GM12878 (cell line): ENCODE measurements at regions not wholly inside any gene's neighbourhood (a gene's known extent, or its start where the extent isn't known, plus 50 kb on each side); places are given as distances from the start of the nearest gene placed in this dataset.

ENCODE experiments used
- ATAC-seq: fragments of 200-7000 bp; cut with Tn5 transposase; 3 replicates; pipeline ENCODE4 v1.9.1; 2020; ENCODE audit warnings: mild to moderate bottlenecking, moderate library complexity
- BruUV-seq: library from RNA; stranded (reverse); fragments of 400-500 nt; replicated peaks from 2 replicates; lab custom pipeline; 2021; lab: Mats Ljungman, UMichigan
- CTCF ChIA-PET: fragments of 300-600 bp; sonication (Branson Sonifier 250); formaldehyde crosslinking; extraction: SDS; loops from one replicate; lab custom pipeline; 2021; ENCODE audit warnings: inconsistent platforms; lab: Yijun Ruan, JAX
- POLR2A ChIA-PET: fragments of 350-600 bp; formaldehyde crosslinking; extraction: SDS; loops from one replicate; lab custom pipeline; 2021; ENCODE audit warnings: inconsistent platforms; lab: Charles Lee
- RAD21 ChIA-PET: fragments of 300-600 bp; sonication (Branson Sonifier 250); formaldehyde crosslinking; loops from one replicate; lab custom pipeline; 2023; ENCODE audit warnings: antibody characterized with exemption; ENCODE audit not compliant: unreplicated experiment; lab: Charles Lee
- SMC1A ChIA-PET: fragments of 300-600 bp; sonication (Branson Sonifier 250); formaldehyde crosslinking; loops from one replicate; lab custom pipeline; 2023; ENCODE audit not compliant: unreplicated experiment, uncharacterized antibody; lab: Charles Lee
- DNase-seq: peaks from one replicate; pipeline ENCODE4 v3.0.0-alpha.2; 2011; ENCODE audit warnings: low read depth, low spot score
- FAIRE-seq: peaks from 3 replicates; lab custom pipeline; 2011; peaks lifted over from hg19 to GRCh38; lab: Jason Lieb, UNC
- H2AFZ ChIP-seq: 2 replicates; pipeline ENCODE4 v1.6.0; 2011; ENCODE audit warnings: low read depth, low read length, control low read depth; ENCODE audit not compliant: control insufficient read depth
- H3K27ac ChIP-seq: 2 replicates; pipeline ENCODE4 v1.5.1; 2011; ENCODE audit warnings: control low read depth; ENCODE audit not compliant: control insufficient read depth, insufficient read depth
- H3K27me3 ChIP-seq, 2 experiments: replicated peaks in 1 of 2; 2 replicates each; pipeline versions ENCODE4 v1.6.0 to v1.6.1; 2011; ENCODE audit warnings: low read length in 1 of 2; ENCODE audit not compliant: control insufficient read depth in 2 of 2, insufficient read depth in 2 of 2
- H3K36me3 ChIP-seq, 2 experiments: 2 replicates each; pipeline ENCODE4 v1.5.1; 2011; ENCODE audit warnings: low read length in 1 of 2; ENCODE audit not compliant: control insufficient read depth in 2 of 2, insufficient read depth in 2 of 2
- H3K4me1 ChIP-seq: 2 replicates; pipeline ENCODE4 v1.6.1; 2011; ENCODE audit warnings: mild to moderate bottlenecking, low read length, moderate library complexity, mixed read lengths; ENCODE audit not compliant: control insufficient read depth, insufficient read depth
- H3K4me2 ChIP-seq: 2 replicates; pipeline ENCODE4 v1.6.0; 2011; ENCODE audit warnings: control low read depth; ENCODE audit not compliant: control insufficient read depth, insufficient read depth
- H3K4me3 ChIP-seq: fragments of 200-600 bp; sonication (generic); 2 replicates; pipeline ENCODE4 v1.5.1; 2016
- H3K79me2 ChIP-seq: 2 replicates; pipeline ENCODE4 v1.6.0; 2011; ENCODE audit warnings: low read length; ENCODE audit not compliant: control insufficient read depth, insufficient read depth
- H3K9ac ChIP-seq: 2 replicates; pipeline ENCODE4 v1.8.0; 2011; ENCODE audit warnings: low read length, control low read depth, mixed read lengths; ENCODE audit not compliant: control insufficient read depth, insufficient read depth
- H3K9me3 ChIP-seq: replicated peaks from 3 replicates; pipeline ENCODE4 v1.5.1; 2011; ENCODE audit warnings: mild to moderate bottlenecking, low read length; ENCODE audit not compliant: control insufficient read depth, insufficient read depth
- H4K20me1 ChIP-seq: 2 replicates; pipeline ENCODE4 v1.6.0; 2011; ENCODE audit not compliant: control insufficient read depth, insufficient read depth
- KLF5 ChIP-seq: fragments of 450-650 bp; IDR thresholded peaks from 2 replicates; pipeline ENCODE4 v1.6.1; 2014; ENCODE audit warnings: mild to moderate bottlenecking; ENCODE audit not compliant: partially characterized antibody
- MLLT1 ChIP-seq: fragments of 450-650 bp; IDR thresholded peaks from 2 replicates; pipeline ENCODE4 v1.6.1; 2016; ENCODE audit warnings: mild to moderate bottlenecking
- MXI1 ChIP-seq: fragments of 150-350 bp; IDR thresholded peaks from 2 replicates; pipeline ENCODE4 v1.6.1; 2011; ENCODE audit warnings: low read depth, mild to moderate bottlenecking, inconsistent platforms, low read length, improper control_type of control experiment
- PAX5 ChIP-seq: IDR thresholded peaks from 2 replicates; pipeline ENCODE4 v1.6.1; 2011; ENCODE audit warnings: low read depth, low read length, borderline replicate concordance
- SUZ12 ChIP-seq: fragments of 200-600 bp; sonication (generic); IDR thresholded peaks from one replicate; pipeline ENCODE4 v1.6.1; 2018; ENCODE audit warnings: antibody characterized with exemption, mild to moderate bottlenecking; ENCODE audit not compliant: unreplicated experiment
- TARDBP ChIP-seq: IDR thresholded peaks from 2 replicates; pipeline ENCODE4 v1.6.1; 2016; ENCODE audit warnings: borderline replicate concordance
- WGBS: methylation state at CpG from one replicate; pipeline ENCODE4 v1.1.6; 2016; ENCODE audit warnings: low lambda C conversion rate; ENCODE audit not compliant: insufficient replicate concordance, insufficient coverage; ENCODE audit errors: missing lambda C conversion rate; 5-methylcytosine and 5-hydroxymethylcytosine counted together
- in situ Hi-C: fragments of 300-500 bp; cut with MboI; formaldehyde crosslinking; loops from 9 replicates; pipeline ENCODE4 v1.14.3; 2018; ENCODE audit warnings: mixed read lengths
- intact Hi-C: fragments of 100-400 bp; cut with micrococcal nuclease; formaldehyde crosslinking; loops from one replicate; pipeline ENCODE4 v1.14.2; 2022; ENCODE audit not compliant: unreplicated experiment
- TF ChIP-seq, protein P1 (sequence below): fragments of 450-650 bp; IDR thresholded peaks from 2 replicates; pipeline ENCODE4 v1.6.1; 2014; ENCODE audit warnings: mild to moderate bottlenecking

DNA sequence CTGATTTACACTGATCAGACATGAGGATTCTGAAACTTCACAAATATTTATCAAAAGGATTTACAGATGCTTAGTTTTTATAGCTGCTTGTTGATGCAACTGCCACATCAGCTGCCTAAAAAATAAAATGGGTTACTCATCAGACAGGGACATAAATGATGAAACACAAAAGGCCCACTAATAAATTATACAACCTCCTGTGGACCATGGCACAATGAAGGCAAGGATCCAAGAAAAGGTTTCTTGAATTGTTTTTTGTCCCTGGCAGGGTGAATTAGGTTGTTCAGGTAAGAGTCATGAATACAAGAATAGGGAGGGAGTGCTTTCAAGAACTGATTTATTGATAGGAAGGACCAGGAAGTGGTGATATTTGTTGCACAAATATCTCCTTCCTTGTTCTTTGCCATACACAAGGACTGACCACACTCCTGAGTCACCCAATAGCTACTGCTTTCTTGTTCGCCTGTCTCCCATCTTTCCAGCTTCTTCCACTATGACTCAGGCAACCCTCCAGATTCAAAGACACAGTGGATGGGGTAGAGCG lies 234.5 kb downstream of the AHR start:
- Histone ChIP-seq H3K9me3 (no peaks in the 10 kb centered on the region), H3K4me2 (no peak overlapping the region), H3K27me3 (no peaks in the 10 kb centered on the region; a peak in 1 of 4 replicates), H3K79me2 (no peaks in the 10 kb centered on the region), H3K36me3 (no peaks in the 10 kb centered on the region), H4K20me1 (no peaks in the 10 kb centered on the region), H3K4me1 (no peaks in the 10 kb centered on the region), H2AFZ (no peak overlapping the region), H3K9ac (no peak overlapping the region), H3K4me3 (no peak overlapping the region), H3K27ac (no peak overlapping the region)
- no TSS peak for BruUV-seq
- no peak for DNase-seq
- ATAC-seq, result no peak
- WGBS, result 21% methylated on average over 2 of the region's 2 CpGs
- TF ChIP-seq, protein P1, sequence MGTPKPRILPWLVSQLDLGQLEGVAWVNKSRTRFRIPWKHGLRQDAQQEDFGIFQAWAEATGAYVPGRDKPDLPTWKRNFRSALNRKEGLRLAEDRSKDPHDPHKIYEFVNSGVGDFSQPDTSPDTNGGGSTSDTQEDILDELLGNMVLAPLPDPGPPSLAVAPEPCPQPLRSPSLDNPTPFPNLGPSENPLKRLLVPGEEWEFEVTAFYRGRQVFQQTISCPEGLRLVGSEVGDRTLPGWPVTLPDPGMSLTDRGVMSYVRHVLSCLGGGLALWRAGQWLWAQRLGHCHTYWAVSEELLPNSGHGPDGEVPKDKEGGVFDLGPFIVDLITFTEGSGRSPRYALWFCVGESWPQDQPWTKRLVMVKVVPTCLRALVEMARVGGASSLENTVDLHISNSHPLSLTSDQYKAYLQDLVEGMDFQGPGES, result no peak
- TF ChIP-seq MXI1, result no peak
- intact Hi-C loops, result no loop called here
- RAD21 ChIA-PET, result interaction anchor here (4.3 kb wide), 1 partner anchor 231 kb away, joined by 34 read pairs; no protein-coding TSS in a partner anchor
- in situ Hi-C loops, result loop anchor here (10.0 kb wide), 1 partner anchor 548 kb away; no protein-coding TSS in a partner anchor
- FAIRE-seq, result no peak
- POLR2A ChIA-PET, result no interaction called here
- CTCF ChIA-PET, result interaction anchor here (1.6 to 5.1 kb wide), 5 partner anchors 11 to 549 kb away, joined by 3 to 56 read pairs (median 25); no protein-coding TSS in a partner anchor
- SMC1A ChIA-PET, result interaction anchor here (1.0 to 2.3 kb wide), 4 partner anchors 8 to 238 kb away, joined by 3 to 18 read pairs (median 5); no protein-coding TSS in a partner anchor

- ChIA-PET CTCF (interaction anchor here (5.1 kb wide), 1 partner anchor 232 kb away, joined by 56 read pairs; no protein-coding TSS in a partner anchor), SMC1A (no interaction called here)
- H3K36me3 ChIP-seq, result no peaks in the 10 kb centered on the region
- no peaks in the 10 kb centered on the region for H3K79me2 ChIP-seq
- BruUV-seq, result no TSS peak
- H3K27me3 ChIP-seq, result no peaks in the 10 kb centered on the region; a peak in 1 of 4 replicates
- no peak overlapping the region for H3K4me3 ChIP-seq
- no peaks in the 10 kb centered on the region for H3K9me3 ChIP-seq
- TF ChIP-seq KLF5 (no peak), SUZ12 (no peak), MLLT1 (no peak), TARDBP (no peak), PAX5 (no peak)
- TF ChIP-seq, all 136 proteins: peak for 0
- Histone ChIP-seq H4K20me1 (no peaks in the 10 kb centered on the region), H3K27ac (no peak overlapping the region), H2AFZ (no peak overlapping the region), H3K9ac (no peak overlapping the region), H3K4me1 (no peaks in the 10 kb centered on the region), H3K4me2 (no peak overlapping the region)
- DNase-seq, result no peak
- no peak for FAIRE-seq
- ChIA-PET RAD21 (no interaction called here), POLR2A (no interaction called here)
- WGBS, result 47% methylated on average over 3 of the region's 3 CpGs
- intact Hi-C loops (no loop called here), in situ Hi-C loops (loop anchor here (10.0 kb wide), 1 partner anchor 550 kb away; no protein-coding TSS in a partner anchor)
- no peak for ATAC-seq
These were observed 235.9 kb downstream of the AHR start for GRCh38 chr7:17534348-17534747.
